ENCODE measurements at regions not wholly inside any gene's neighbourhood (a gene's known extent, or its start where the extent isn't known, plus 50 kb on each side); places are given as distances from the start of the nearest gene placed in this dataset.
"Not testable (repeated sequence)": the region's sequence is repeated elsewhere in the genome, so short reads cannot be mapped to it uniquely, and the experiment has no call there.

DNA sequence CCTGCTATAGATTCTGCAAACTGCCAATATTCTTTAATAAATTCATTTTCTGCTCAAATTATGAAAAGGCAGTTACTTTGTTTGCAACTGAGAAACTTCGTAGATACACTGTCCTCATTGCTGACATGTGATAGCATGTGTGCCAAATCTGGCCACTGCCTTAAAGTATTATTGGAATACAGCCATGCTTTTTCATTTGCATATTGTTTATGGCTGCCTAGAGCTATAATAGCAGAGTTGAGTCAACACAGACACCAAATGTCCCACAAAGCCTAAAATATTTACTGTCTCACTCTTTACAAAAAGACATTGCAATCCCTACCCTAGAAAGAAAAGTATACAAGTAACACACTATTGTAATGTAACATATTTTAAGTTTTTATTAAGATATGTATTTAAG is 647.4 kb downstream of the XPNPEP1 start:
- no peak for DNase-seq (ENCODE audit: low spot score)

DNA sequence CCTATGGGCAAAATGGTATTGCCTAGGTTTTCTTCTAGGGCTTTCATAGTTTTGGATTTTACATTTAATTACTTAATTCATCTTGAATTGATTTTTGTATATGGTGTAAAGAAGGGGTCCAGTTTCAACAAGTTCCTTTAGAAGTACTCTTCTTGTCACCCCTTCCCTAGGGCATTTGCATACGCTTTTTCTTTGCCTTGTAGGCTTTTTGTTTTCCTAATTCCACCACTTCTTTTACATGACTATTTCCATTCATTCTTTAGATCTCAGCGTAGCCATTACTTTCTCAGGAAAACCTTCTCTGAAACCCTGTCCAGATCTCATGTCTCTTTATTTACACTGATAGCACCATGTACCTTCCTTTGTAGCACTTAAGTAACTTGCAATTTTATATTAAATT is 648.6 kb downstream of the XPNPEP1 start:
- no peak for DNase-seq (ENCODE audit: low spot score)

- no peak for DNase-seq (ENCODE audit: low spot score)
Measured at GRCh38 chr10:109270173-109270572, 653.1 kb downstream of the XPNPEP1 start.

GRCh38 chr10:109264004-109264403 is 659.3 kb downstream of the XPNPEP1 start:
- no peak for DNase-seq (ENCODE audit: low spot score)

DNA sequence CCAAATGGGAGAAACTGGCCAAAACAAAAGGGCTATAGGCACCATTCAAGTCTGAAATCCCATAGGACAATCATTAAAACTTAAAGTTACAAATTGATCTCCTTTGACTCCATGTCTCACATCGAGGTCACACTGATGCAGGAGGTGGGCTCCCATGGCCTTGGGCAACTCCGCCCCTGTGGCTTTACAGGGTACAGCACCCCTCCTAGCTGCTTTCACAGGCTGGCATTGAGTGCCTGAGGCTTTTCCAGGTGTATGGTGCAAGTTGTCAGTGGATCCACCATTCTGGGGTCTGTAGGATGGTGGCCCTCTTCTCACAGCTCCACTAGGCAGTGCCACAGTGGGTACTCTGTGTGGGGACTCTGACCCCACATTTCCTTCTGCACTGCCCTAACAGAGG is 662.1 kb downstream of the XPNPEP1 start:
- no peak for DNase-seq (ENCODE audit: low spot score)

GRCh38 chr10:109259293-109259692 is 664.0 kb downstream of the XPNPEP1 start:
- DNase-seq (ENCODE audit: low spot score), result peak; percentile 17

GRCh38 chr10:109253306-109253705 is 670.0 kb downstream of the XPNPEP1 start:
- no peak for DNase-seq (ENCODE audit: low spot score)

- DNase-seq (ENCODE audit: low spot score), result no peak
Measured at GRCh38 chr10:109250152-109250551, 673.2 kb downstream of the XPNPEP1 start.

DNA sequence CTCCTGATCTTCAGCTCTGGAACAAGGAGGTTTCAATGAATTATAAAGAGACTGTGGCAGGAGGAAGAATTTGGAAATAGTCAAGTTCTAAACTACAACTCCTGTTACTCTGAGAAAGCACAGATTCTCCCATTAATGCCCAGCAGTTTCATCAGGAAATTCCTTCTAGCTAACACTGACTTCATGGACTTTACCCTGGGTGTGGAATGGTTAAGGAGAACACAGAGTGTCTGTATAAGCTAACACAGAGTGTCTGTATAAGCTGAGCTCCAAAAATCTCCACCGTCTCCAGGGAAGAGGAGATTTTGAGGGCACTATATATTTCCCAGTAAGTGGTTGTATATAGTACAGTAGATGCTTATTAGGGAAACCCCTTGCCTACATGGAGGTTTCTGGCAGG is 675.5 kb downstream of the XPNPEP1 start:
- DNase-seq (ENCODE audit: low spot score), result no peak

- DNase-seq (ENCODE audit: low spot score), result no peak
Measured at GRCh38 chr10:109245821-109246220, 677.5 kb downstream of the XPNPEP1 start.

DNA sequence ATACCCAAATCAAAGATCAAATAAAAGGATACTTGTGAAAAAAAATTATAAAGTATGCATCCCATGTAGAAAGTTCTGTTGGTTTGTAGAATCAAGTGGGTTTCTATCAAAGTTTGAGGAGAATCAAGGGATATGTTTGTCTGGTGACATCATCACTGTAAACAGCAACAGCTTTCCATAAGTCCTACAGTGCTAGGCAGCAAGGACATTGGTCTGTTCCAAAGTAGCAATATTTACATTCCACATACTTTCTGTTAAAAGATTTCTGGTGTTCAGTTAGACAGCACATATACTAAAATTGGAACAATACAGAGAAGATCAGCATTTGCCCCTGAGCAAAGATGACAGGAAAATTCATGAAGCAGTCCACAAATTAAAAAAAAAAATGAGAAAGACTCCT is 683.9 kb downstream of the XPNPEP1 start:
- no peak for DNase-seq (ENCODE audit: low spot score)

- DNase-seq (ENCODE audit: low spot score), result no peak
Measured at GRCh38 chr10:109237682-109238081, 685.6 kb downstream of the XPNPEP1 start.

DNA sequence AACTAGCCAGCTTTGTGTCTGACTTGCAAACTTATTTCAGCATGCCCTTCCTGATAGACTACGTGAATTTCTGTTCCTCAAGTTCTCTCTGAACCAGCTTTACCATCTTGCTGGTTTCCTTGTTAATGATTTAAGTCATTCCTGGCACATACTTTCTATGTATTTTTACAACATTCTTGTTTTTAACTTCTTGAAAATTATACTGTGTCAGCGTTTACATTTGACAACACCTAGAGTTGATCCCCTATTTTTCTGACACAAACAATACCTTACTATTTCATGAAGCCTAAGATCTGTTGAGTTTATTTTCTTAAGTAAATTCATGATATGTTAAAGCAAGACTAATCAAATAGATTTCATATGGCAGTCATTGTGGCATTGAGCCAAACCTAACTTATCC is 686.3 kb downstream of the XPNPEP1 start:
- DNase-seq (ENCODE audit: low spot score), result no peak

GRCh38 chr10:109223533-109223932 is 699.8 kb downstream of the XPNPEP1 start:
- DNase-seq (ENCODE audit: low spot score), result not testable (repeated sequence)

DNA sequence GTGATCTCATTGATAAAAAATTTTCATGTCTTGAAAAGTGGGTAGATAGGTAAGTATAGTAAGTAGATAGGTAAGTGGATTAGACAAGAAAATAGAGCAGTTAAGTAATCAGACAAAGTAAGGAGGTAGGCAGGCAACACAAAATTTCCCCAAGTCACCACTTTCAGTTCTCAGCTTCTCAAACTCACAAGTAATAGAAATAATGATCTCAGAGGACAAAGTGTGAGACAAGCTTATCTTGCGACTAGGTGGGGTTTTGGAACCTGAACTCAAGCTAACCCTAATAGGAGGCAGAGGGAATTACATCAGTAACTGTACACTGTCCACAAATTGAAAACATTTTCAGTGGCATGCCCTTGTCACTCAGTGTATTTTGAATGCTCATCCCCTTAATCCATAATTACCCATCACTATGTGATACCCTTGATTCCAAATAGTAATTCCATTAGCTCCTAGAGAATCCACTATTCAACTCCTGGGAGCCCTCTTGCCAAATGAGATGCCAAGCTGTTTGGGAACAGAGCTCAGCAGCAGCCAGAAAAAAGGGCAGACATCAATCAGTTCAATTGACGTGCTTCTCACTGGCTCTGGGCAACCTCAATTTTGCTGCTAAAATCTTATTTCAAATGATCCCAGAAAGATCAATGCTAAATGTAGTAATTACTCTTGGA is 703.2 kb downstream of the XPNPEP1 start:
- DNase-seq (ENCODE audit: low spot score), result no peak

- DNase-seq (ENCODE audit: low spot score), result no peak
Measured at GRCh38 chr10:109218207-109218606, 705.1 kb downstream of the XPNPEP1 start.

DNA sequence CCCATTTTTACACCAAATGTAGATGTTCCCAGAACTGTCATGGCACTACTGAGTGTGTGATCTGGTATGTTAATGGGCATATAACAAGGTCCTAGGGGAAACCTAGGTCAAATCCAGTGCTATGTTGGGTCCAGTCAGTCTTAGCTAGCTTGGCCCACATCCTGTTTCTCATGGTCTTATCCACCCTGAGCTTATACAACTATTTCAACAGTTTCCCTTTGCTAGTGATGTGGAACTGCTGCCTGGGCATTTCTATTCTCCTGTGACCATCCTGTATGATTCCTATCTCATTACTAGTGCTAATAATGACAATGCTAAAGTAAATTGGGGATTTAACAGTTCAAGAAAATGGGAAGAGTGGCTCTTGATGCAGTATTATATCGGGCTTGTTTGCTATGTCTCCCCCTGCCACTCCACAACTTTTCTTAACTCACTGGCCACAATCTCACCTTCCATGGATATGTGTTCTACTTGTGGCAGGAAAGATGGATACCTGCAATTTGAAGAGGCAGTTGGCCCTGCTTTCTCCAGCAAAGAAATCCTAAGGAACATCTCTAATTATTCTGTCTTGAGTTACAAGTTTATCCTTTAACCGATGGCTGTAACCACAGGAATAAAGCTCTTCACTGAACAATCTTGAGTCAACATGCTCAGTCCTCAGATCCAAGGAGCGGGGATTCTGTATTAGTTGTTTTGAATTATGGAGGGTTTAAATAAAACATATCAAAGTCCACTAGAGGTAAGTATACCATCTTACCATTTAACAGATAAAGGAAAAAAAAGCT is 707.8 kb downstream of the XPNPEP1 start:
- DNase-seq (ENCODE audit: low spot score), result no peak

GRCh38 chr10:109214891-109215290 is 708.4 kb downstream of the XPNPEP1 start:
- DNase-seq (ENCODE audit: low spot score), result not testable (repeated sequence)

DNA sequence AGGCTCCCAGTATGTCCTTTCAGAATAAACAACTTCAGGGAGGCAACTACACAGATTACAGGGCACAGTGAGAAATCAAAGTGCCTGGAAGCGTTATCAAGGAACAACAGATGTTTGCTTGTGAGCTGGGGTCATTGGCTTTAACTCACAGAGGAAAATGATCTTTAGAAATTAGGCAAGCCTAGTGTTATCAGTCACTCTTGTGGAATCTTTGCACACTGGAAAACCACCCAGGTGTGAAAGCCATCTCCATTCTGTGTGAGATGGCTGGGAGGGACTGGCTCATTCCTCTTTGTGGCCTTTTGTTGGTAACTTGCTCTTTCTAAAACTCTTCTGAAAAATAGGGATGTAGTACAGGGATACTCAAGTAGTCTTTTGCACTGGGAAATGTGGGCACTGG is 716.0 kb downstream of the XPNPEP1 start:
- no peak for DNase-seq (ENCODE audit: low spot score)

- DNase-seq (ENCODE audit: low spot score), result peak; percentile 68
Measured at GRCh38 chr10:109205929-109206585, 717.3 kb downstream of the XPNPEP1 start.

DNA sequence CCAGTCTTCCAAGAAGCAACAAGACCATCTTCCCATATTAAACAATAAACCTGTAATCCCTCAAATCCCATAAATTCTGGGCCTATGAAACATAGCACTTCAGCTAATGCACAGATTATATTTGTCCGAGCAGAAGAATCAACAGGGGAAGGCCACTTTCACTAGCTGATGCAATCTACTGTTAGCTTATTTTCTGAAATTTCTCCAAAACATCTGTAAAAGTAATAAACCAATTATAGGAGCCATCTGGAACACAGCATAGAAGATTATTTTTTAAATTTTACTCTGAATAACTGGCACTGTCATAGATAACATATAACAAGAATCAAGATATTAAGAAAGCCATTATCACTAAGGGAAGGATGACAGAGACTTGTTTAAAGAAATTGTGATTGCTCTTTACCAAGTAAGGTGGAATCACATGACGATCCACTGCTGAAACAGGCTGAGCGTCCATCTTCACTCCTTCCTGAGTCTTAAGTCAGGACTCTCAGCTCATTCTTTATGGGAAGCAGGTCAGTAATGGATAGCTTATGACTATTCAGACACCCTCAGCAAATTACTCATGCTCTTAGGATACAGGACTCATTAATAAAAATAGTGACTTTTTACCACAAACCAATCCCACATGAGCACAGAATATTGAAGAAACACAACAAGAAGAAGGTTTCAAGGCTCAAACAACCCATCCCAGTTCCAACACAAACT is 719.5 kb downstream of the XPNPEP1 start:
- no peak for DNase-seq (ENCODE audit: low spot score)

DNA sequence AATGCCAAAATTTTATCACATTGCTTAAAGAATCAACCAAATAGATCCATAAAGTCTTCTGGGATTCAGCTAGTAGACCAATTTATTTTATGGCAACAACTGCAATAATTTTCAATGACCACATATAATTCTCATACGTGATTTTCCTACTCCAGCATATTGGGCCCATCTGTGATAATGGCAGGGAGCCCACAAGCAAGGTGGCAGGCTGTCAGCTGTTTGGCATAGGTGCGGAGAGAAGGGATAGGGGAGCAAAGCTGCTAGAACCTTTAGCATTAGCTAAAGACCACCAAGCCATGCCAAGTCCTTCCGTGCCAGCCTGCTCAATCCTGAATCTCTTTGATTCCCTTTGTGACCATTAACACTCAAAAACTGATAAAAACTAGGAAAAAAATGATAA is 721.2 kb downstream of the XPNPEP1 start:
- no peak for DNase-seq (ENCODE audit: low spot score)

GRCh38 chr10:109200646-109201045 is 722.7 kb downstream of the XPNPEP1 start:
- no peak for DNase-seq (ENCODE audit: low spot score)
